ENCODE measurements at regions not wholly inside any gene's neighbourhood (a gene's known extent, or its start where the extent isn't known, plus 50 kb on each side); places are given as distances from the start of the nearest gene placed in this dataset.

- peak; percentile 17 for DNase-seq (ENCODE audit: low read depth)
These were observed 259.6 kb upstream of the RRP15 start for GRCh38 chr1:218025454-218025853.

DNA sequence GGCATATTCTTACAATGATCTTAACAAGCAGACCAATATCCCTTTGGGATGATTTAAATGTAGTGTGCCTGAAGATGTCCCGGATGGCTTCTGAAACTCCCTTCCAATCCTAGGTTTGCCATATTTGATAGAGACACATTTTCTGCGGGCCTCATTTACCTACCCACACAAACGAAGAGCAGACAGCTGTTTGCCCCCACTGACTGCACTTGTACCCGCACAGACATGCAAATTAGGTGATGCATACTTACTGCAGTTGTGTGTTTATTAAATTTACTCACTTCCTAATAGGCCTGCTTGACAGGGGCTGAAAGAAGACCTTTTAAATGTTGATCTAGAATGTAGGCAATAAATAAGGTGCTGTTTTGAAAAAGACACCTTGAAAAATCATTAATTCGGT lies 257.9 kb upstream of the RRP15 start:
- DNase-seq (ENCODE audit: low read depth) = no peak

DNA sequence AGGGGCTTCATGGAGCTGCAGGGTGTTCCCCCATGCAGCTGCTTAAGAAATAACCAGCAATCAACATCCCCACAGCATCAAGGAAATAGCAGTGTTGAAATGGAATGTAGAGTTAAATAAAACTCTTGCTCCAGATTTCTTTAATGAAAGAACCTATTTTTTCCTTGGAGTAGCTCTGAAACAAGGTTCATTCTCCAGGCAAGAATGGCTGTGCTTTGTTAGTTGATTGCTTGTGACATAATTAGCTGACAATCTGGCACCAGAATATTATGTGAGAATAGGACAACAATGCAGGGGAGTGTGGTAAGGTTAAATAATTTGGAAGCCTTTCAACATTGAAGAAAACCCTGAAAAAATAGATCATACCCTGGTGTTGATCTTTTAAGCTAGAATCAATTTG lies 254.2 kb upstream of the RRP15 start:
- DNase-seq (ENCODE audit: low read depth) = no peak

DNA sequence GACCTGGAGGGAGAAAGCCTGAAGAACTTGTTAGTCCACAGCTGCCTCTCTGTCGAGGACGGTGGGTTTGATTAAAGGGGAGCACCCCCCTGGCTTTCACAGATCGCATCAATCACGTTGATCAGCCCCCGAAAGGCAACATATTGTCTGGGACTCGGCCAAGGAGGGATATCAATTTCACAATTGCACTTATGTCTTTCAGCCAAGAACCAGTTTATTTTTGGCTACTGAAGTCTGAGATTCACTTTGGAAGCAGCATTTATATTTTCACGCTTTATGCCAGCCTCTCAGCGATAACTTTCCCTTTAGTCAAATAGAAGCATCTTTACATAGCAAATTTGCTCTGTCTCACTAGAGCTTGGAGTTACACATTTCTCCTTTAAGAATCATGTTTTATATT lies 253.2 kb upstream of the RRP15 start:
- no peak for DNase-seq (ENCODE audit: low read depth)

GRCh38 chr1:218034468-218034867 lies 250.6 kb upstream of the RRP15 start:
- DNase-seq (ENCODE audit: low read depth) = no peak

DNA sequence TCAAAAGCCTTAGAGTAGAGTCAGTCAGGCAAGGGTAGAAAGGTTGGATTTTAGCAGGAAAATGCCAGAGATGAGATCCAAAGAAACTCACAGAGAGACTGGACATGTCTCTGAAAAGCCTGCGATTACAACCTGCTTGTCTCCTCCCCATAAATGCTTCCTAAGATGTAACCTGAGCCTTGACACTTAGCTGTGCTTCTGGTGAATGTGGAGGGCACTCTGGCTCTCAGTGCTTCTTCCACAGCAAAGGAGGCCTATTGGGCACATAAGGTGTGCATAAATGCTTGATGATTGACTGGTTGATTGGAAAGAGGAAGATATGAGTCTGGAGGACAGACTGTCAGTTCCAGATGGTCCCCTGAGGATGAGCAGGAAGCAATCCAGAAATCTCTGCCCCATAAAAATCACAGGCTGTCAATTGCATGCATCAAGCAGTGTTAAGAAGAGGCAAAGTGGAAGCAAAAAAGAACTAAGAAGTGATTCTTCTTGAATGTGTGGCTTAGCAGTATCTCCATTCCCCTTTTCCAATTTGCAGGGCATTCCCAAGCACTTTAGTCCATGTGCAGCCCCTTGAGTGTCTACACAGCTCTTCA lies 236.2 kb upstream of the RRP15 start:
- DNase-seq (ENCODE audit: low read depth) = no peak

DNA sequence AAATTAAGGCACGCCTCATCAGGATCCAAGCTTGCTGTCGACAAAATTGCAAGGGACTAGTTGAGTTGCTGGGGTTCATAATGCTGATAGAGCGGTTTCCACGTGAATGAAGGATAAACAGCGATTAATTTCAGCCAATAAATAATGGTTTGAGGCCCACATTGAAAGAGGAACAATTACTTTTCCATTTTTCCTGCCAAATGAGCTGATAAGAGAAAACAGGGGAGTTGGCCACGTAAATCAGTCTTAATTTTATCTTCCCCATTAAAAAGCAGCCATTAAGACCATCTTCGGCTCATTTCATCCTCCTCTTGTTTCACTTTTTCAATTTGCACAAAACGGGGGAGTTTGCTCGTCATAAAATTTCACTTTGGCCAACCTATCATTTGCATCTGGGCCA lies 235.5 kb upstream of the RRP15 start:
- DNase-seq (ENCODE audit: low read depth) = no peak

DNA sequence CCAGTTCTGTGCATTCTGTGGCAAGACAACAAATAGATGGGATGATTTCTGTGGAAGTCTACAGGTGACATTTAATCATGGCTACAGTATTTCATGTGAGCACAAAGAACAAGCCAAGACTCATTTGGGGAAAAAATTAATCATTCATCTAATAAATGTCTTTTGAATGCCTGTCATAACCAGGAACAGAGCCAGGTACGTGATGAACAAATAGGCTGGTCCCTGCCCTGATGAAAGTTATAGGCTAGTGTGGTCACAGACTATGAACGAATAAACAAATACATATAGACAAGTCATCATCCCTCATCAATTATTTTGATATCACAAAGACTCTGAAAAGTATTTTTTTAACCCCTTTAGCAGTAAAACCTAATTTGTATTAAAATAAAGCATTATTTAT lies 226.4 kb upstream of the RRP15 start:
- no peak for DNase-seq (ENCODE audit: low read depth)

GRCh38 chr1:218064426-218064825 lies 220.7 kb upstream of the RRP15 start:
- DNase-seq (ENCODE audit: low read depth) = no peak

- DNase-seq (ENCODE audit: low read depth) = no peak
These were observed 218.8 kb upstream of the RRP15 start for GRCh38 chr1:218066332-218066731.

DNA sequence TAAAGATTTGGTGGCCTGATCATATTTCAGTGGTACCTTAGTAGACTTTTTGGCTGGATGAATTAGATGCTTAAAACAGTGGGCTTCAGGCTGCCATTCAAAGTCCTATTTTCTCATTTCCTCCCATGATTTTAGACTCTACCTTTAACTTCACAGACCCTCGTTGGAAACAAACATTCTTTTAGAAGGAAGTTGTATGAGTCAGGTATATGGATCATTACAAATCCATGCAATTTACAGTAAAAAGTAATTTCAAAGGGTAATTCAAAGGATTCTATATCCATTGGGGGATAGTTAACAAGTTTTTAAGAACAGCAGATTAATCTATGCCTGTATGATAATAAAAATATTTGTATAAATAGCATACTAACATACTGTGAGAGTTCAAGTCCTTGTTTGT lies 216.9 kb upstream of the RRP15 start:
- no peak for DNase-seq (ENCODE audit: low read depth)

GRCh38 chr1:218069180-218069579 lies 215.9 kb upstream of the RRP15 start:
- no peak for DNase-seq (ENCODE audit: low read depth)

- DNase-seq (ENCODE audit: low read depth) = no peak
These were observed 212.0 kb upstream of the RRP15 start for GRCh38 chr1:218073062-218073461.

- DNase-seq (ENCODE audit: low read depth) = no peak
These were observed 206.2 kb upstream of the RRP15 start for GRCh38 chr1:218078916-218079315.

- DNase-seq (ENCODE audit: low read depth) = no peak
These were observed 205.7 kb upstream of the RRP15 start for GRCh38 chr1:218079347-218079746.

- DNase-seq (ENCODE audit: low read depth) = no peak
These were observed 205.3 kb upstream of the RRP15 start for GRCh38 chr1:218079820-218080219.

DNA sequence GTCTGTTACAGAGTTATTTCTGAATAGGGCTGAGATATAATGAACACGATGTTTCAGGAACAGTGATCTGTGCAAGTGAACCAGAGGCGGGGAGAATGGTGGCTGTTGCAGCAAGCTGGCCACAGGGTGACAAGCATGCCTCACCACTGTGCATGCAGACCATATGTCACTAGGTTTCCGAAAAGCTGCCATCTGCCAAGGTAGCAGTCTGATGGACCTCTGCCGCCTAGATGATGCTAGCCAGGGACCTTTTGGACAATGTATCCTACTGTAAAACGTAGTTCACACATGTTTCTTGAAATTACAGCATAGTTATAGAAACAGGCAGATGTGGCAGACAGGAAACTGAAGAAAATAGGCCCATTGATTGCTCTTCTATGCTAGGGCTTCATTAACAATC lies 204.2 kb upstream of the RRP15 start:
- DNase-seq (ENCODE audit: low read depth) = no peak

DNA sequence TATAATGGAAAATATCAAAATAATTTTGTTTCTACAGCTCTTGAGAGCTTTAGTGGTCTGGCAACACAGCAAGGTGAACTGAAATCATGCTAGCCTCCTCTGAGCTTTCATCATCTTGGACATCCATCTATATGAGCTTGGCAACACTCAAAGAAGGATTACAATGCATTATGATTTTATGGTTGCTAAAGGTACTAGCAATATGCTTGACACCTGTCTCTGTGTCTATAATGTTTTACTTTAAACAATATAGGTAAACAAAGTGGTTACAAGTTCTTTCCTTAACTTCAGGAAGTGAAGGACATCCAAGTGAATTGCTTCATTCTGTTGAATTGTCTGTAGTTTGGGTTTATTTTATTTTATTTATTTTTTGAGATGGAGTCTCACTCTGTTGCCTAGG lies 203.7 kb upstream of the RRP15 start:
- no peak for DNase-seq (ENCODE audit: low read depth)

DNA sequence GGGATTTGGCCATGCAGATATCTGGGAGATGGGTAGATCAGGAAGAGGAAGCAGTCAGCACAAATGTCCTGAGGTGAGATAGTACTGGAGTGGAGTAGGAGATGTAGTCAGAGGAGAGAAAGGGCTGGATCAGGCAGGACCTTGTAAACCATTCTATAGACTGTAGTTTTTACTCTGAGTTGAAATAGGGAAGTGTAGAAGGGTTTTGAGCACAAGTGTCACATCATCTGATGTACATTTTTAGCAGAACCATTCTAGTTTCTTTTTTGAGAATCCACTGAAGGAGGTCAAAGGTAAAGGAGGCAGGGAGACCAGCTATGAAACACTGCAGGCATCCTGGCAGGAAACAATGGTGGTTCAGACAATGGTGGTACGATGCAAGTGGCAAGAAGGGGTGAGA lies 194.6 kb upstream of the RRP15 start:
- no peak for DNase-seq (ENCODE audit: low read depth)

DNA sequence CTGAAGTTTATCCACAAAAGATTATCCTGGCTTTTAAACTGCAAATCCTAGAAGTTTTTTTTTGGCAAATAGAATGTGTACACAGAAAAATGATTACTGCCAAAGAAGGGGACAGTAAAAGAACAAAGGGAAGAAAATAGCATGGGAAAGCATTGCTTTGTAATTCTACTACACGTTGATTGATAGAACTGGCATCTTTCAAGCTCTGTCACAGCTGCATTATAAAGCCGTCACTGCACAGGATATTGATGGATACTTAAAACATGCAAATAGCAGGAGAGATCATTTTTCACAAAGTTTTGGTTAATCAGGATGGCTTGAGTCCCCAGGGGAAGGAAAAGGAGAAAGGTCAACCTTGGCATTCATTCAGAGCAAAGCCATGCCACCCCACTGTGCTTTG lies 183.7 kb upstream of the RRP15 start:
- no peak for DNase-seq (ENCODE audit: low read depth)

- DNase-seq (ENCODE audit: low read depth) = no peak
These were observed 177.1 kb upstream of the RRP15 start for GRCh38 chr1:218108034-218108433.

DNA sequence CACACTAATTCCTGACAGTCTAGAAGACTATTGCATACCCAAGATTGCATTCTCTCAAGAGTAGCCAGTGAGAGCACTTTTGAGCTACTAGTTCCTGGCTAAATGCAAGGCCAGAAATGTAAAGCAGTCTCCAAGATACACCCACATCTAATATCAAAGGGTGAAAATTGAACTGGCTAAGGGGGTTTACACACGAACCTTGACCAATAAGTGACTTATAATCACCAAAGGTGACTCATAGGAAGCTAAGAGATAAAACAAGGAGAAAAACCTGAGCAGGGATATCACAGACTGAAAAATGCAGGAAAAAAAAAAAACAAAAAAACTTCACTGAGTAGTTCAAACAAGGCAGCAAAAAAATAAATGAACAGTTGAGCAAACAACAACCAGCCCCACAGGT lies 172.2 kb upstream of the RRP15 start:
- no peak for DNase-seq (ENCODE audit: low read depth)

DNA sequence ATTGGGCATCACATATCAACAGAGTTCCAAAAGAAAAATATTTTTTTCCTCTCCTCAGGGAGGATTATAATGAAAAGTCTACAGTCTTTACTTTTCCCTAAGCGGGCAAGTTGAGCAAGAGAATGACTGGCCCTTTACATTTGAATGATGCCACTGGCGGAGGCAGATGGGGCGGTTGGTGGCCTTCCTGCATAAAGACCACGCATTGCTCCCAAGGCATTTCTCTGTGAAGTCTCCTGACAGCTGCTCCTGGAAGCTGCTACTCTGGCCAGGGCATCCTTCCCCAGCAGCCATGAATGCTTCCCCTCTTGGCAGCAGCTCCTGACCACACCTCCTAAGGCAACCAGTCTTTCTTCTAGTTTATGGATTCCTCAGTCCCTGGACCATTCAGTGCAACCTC lies 161.1 kb upstream of the RRP15 start:
- no peak for DNase-seq (ENCODE audit: low read depth)

- DNase-seq (ENCODE audit: low read depth) = no peak
These were observed 149.7 kb upstream of the RRP15 start for GRCh38 chr1:218135371-218135770.

DNA sequence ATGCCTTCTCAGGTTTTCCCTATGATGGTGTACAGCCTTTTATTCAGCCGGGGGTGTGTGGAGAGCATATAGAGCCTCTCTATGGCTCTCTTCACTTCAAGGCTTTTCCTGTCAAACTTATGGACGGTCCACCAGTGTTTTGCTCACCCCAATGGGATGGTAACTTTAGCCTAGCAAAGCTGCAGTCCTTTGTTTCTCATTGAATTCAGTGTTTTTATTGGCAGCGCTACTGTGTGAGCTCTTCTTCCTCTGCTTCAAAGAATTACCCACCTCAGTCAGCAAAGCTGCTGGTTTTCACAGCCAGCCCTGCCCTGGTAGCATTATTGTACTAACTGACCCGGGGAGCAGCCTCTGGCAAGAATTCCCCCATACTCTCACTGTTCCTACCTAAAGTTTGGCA lies 145.3 kb upstream of the RRP15 start:
- no peak for DNase-seq (ENCODE audit: low read depth)

All from Daoy (cell line).